Keratinocyte (primary cell): ENCODE measurements at regions not wholly inside any gene's neighbourhood (a gene's known extent, or its start where the extent isn't known, plus 50 kb on each side); places are given as distances from the start of the nearest gene placed in this dataset.

Experiments
- DNase-seq: peaks from one replicate; pipeline ENCODE4 v3.0.0-alpha.2; 2011; ENCODE audit warnings: low read depth, missing footprints, low spot score
- FAIRE-seq: peaks from 2 replicates; lab custom pipeline; 2011; peaks lifted over from hg19 to GRCh38; lab: Jason Lieb, UNC
- H2AFZ ChIP-seq: 2 replicates; pipeline ENCODE4 v1.6.0; 2012; ENCODE audit warnings: low read length, control low read depth, inconsistent platforms; ENCODE audit not compliant: control insufficient read depth
- H3K27ac ChIP-seq: 2 replicates; pipeline ENCODE4 v1.5.1; 2011; ENCODE audit warnings: low read length; ENCODE audit not compliant: control insufficient read depth, insufficient read depth
- H3K27me3 ChIP-seq: 3 replicates; pipeline ENCODE4 v1.6.0; 2011; ENCODE audit warnings: low read length; ENCODE audit not compliant: control insufficient read depth, insufficient read depth; ENCODE audit errors: extremely low read depth
- H3K36me3 ChIP-seq, 2 experiments: 2 replicates in 1 of 2; 3 replicates in 1 of 2; pipeline ENCODE4 v1.5.1; 2011; ENCODE audit warnings: low read length in 2 of 2, mild to moderate bottlenecking in 1 of 2; ENCODE audit not compliant: control insufficient read depth in 2 of 2, insufficient read depth in 2 of 2; ENCODE audit errors: extremely low read depth in 1 of 2
- H3K4me1 ChIP-seq: 3 replicates; pipeline ENCODE4 v1.5.1; 2011; ENCODE audit warnings: low read length; ENCODE audit not compliant: control insufficient read depth, insufficient read depth; ENCODE audit errors: extremely low read depth
- H3K4me2 ChIP-seq: 3 replicates; pipeline ENCODE4 v1.6.0; 2011; ENCODE audit warnings: low read depth, low read length; ENCODE audit not compliant: control insufficient read depth, insufficient read depth; ENCODE audit errors: extremely low read depth
- H3K4me3 ChIP-seq, 3 experiments: fragments of 200-600 bp in 1 of 3; sonication (generic) in 1 of 3; 2 replicates in 2 of 3; 3 replicates in 1 of 3; pipeline ENCODE4 v1.5.1; 2011 to 2016; ENCODE audit warnings: low read length in 3 of 3, mild to moderate bottlenecking in 3 of 3, control low read depth in 2 of 3, inconsistent platforms in 1 of 3, low read depth in 1 of 3, mixed read lengths in 1 of 3, mixed run types in 1 of 3, moderate library complexity in 1 of 3; ENCODE audit not compliant: control insufficient read depth in 2 of 3, insufficient read depth in 2 of 3; ENCODE audit errors: extremely low read depth in 1 of 3
- H3K79me2 ChIP-seq: 2 replicates; pipeline ENCODE4 v1.6.0; 2012; ENCODE audit warnings: low read length; ENCODE audit not compliant: control insufficient read depth, insufficient read depth
- H3K9ac ChIP-seq: 3 replicates; pipeline ENCODE4 v1.6.0; 2011; ENCODE audit warnings: low read length; ENCODE audit not compliant: control insufficient read depth, insufficient read depth; ENCODE audit errors: extremely low read depth
- H3K9me1 ChIP-seq: 3 replicates; pipeline ENCODE4 v1.6.0; 2011; ENCODE audit warnings: low read length; ENCODE audit not compliant: control insufficient read depth, insufficient read depth; ENCODE audit errors: extremely low read depth
- H3K9me3 ChIP-seq: 2 replicates; pipeline ENCODE4 v1.5.1; 2012; ENCODE audit warnings: low read depth, low read length; ENCODE audit not compliant: control insufficient read depth
- H4K20me1 ChIP-seq: 3 replicates; pipeline ENCODE4 v1.6.0; 2011; ENCODE audit warnings: low read length; ENCODE audit not compliant: control insufficient read depth, insufficient read depth; ENCODE audit errors: extremely low read depth
- EZH2 ChIP-seq: IDR thresholded peaks from one replicate; pipeline ENCODE4 v1.6.1; 2012; ENCODE audit warnings: inconsistent platforms, mild to moderate bottlenecking, low read length, moderate library complexity
- dilution Hi-C: fragments of 300-500 bp; cut with MboI; formaldehyde crosslinking; loops from one replicate; pipeline ENCODE4 v1.7.0; 2020; ENCODE audit warnings: low sequenced_read_pairs; ENCODE audit not compliant: extremely low pct_ligation_motif_present
- TF ChIP-seq, protein P1 (sequence below), 3 experiments: IDR thresholded peaks in 1 of 3; conservative IDR thresholded peaks in 1 of 3; optimal IDR thresholded peaks in 1 of 3; 2 replicates in 2 of 3; 3 replicates in 1 of 3; pipeline versions ENCODE3 to v1.5.1; 2011; ENCODE audit warnings: low read length in 3 of 3, mild to moderate bottlenecking in 3 of 3, moderate library complexity in 2 of 3, control low read depth in 1 of 3, inconsistent platforms in 1 of 3; ENCODE audit not compliant: insufficient read depth in 2 of 3; ENCODE audit errors: extremely low read depth in 1 of 3

DNA sequence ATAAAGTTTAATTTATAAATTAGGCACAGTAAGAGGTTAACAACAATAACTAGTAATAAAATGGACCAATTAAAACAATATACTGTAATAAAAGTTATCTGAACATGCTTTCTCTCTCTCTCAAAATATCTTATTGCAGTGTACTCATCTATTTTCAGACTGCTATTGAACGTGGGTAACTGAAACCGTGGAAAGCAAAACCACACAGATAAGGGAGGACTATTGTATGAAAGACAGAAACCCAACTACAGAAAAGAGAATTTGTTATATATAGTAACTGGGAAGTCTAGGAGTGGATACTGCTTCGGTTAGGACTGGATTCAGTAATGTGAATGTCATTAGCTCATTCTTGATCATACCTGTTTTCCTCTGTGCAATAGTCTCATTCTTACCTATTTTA lies 119.3 kb upstream of the DAZL start:
- FAIRE-seq, result no peak
- Histone ChIP-seq H3K36me3 (no peaks in the 10 kb centered on the region), H3K27me3 (no peaks in the 10 kb centered on the region), H3K9me1 (no peaks in the 10 kb centered on the region), H3K9ac (no peak overlapping the region), H3K4me3 (no peak overlapping the region), H3K4me1 (peaks cover 14% of the 10 kb centered on the region), H3K4me2 (no peak overlapping the region), H3K9me3 (peaks cover 2% of the 10 kb centered on the region), H3K27ac (no peak overlapping the region), H3K79me2 (no peaks in the 10 kb centered on the region), H4K20me1 (no peaks in the 10 kb centered on the region), H2AFZ (no peak overlapping the region)
- DNase-seq, result no peak
- TF ChIP-seq EZH2, result no peak
- TF ChIP-seq, protein P1, sequence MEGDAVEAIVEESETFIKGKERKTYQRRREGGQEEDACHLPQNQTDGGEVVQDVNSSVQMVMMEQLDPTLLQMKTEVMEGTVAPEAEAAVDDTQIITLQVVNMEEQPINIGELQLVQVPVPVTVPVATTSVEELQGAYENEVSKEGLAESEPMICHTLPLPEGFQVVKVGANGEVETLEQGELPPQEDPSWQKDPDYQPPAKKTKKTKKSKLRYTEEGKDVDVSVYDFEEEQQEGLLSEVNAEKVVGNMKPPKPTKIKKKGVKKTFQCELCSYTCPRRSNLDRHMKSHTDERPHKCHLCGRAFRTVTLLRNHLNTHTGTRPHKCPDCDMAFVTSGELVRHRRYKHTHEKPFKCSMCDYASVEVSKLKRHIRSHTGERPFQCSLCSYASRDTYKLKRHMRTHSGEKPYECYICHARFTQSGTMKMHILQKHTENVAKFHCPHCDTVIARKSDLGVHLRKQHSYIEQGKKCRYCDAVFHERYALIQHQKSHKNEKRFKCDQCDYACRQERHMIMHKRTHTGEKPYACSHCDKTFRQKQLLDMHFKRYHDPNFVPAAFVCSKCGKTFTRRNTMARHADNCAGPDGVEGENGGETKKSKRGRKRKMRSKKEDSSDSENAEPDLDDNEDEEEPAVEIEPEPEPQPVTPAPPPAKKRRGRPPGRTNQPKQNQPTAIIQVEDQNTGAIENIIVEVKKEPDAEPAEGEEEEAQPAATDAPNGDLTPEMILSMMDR (optimal IDR thresholded peaks at IDR 0.05 in 1 of 3, IDR thresholded peaks at IDR 0.05 in 1 of 3, conservative IDR thresholded peaks at IDR 0.05 in 1 of 3; ENCODE audit: extremely low read depth in 1 of 3, insufficient read depth in 2 of 3, low read length in 3 of 3), result no peak
- dilution Hi-C loops, result no loop called here

DNA sequence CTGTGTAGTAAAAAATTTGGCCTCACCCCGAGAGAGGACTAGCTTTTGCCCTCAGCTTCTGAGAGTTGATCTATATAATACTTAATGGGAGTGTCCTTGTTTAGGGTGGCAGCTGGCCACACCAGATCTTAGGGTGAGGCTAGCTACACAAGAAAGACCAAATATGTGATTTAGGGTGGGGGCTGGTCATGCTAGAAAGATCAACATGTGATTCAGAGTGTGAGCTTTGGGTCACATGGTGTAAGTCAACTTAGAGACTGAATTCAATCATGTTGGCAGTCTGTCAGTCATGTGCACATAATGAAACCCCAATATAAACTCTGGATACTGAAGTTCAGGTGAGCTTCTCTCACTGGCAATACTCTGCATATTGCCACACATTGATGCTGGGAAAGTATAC lies 120.7 kb upstream of the DAZL start:
- H3K4me3 ChIP-seq, result no peak overlapping the region
- DNase-seq (no peak), FAIRE-seq (no peak)
- H3K27me3 ChIP-seq, result no peaks in the 10 kb centered on the region
- peaks cover 2% of the 10 kb centered on the region for H3K9me3 ChIP-seq
- TF ChIP-seq, protein P1 (optimal IDR thresholded peaks at IDR 0.05 in 1 of 3, IDR thresholded peaks at IDR 0.05 in 1 of 3, conservative IDR thresholded peaks at IDR 0.05 in 1 of 3; ENCODE audit: extremely low read depth in 1 of 3, insufficient read depth in 2 of 3, low read length in 3 of 3), result no peak
- TF ChIP-seq EZH2, result no peak
- no peaks in the 10 kb centered on the region for H4K20me1 ChIP-seq
- no peak overlapping the region for H3K4me2 ChIP-seq
- peaks cover 14% of the 10 kb centered on the region for H3K4me1 ChIP-seq
- H3K9me1 ChIP-seq, result no peaks in the 10 kb centered on the region
- dilution Hi-C loops, result no loop called here
- no peak overlapping the region for H3K9ac ChIP-seq
- H3K79me2 ChIP-seq, result no peaks in the 10 kb centered on the region
- no peak overlapping the region for H3K27ac ChIP-seq
- no peaks in the 10 kb centered on the region for H3K36me3 ChIP-seq
- H2AFZ ChIP-seq, result no peak overlapping the region
